GM20431 (cell line): ENCODE measurements at regions not wholly inside any gene's neighbourhood (a gene's known extent, or its start where the extent isn't known, plus 50 kb on each side); places are given as distances from the start of the nearest gene placed in this dataset.
"Not testable (repeated sequence)": the region's sequence is repeated elsewhere in the genome, so short reads cannot be mapped to it uniquely, and the experiment has no call there.

ENCODE experiments used
- in situ Hi-C: fragments of 300-500 bp; cut with MseI, MboI; formaldehyde crosslinking; loops from one replicate; pipeline ENCODE4 v1.15.0; 2020; ENCODE audit warnings: low sequenced_read_pairs; ENCODE audit not compliant: unreplicated experiment

DNA sequence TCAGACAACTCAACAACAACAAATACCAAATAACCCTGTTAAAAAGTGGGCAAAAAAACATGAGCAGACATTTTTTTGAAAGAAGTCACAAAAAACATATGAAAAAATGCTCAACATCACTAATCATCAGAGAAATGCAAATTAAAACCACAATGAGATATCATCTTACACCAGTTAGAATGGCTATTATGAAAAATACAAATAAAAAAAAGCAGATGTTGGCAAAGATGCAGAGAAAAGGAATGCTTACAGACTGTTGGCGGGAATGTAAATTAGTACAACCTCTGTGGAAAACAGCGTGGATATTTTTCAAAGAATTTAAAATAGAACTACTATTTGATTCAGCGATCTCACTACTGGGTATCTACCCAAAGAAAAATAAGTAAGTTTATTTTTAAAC lies 114.0 kb downstream of the SLC38A4 start:
- in situ Hi-C loops, result no loop called here

GRCh38 chr12:46710125-46710743 lies 115.6 kb downstream of the SLC38A4 start:
- in situ Hi-C loops, result no loop called here

- in situ Hi-C loops, result no loop called here
These were observed 123.0 kb downstream of the SLC38A4 start for GRCh38 chr12:46702581-46703344.

GRCh38 chr12:46701356-46701755 lies 124.4 kb downstream of the SLC38A4 start:
- in situ Hi-C loops, result no loop called here

- in situ Hi-C loops, result no loop called here
These were observed 125.8 kb downstream of the SLC38A4 start for GRCh38 chr12:46699986-46700385.

DNA sequence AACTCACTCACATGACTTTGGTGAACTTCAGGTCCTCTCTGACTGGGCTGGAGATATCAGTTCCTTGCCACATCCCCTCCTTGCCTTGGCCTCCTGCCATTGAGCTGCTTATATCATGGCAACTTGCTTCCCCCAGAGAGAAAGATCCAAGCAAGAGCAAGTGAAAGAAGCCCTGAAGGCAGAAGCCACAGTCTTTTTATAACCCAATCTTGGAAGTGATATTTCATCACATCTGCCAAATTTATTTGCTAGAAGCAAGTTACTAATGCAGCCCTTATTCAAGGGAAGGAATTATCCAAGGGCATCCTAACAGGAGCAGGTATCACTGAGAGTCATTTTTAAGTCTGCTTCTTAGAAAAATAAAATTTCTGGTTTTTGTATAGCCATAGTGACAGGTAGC lies 127.8 kb downstream of the SLC38A4 start:
- in situ Hi-C loops, result no loop called here

DNA sequence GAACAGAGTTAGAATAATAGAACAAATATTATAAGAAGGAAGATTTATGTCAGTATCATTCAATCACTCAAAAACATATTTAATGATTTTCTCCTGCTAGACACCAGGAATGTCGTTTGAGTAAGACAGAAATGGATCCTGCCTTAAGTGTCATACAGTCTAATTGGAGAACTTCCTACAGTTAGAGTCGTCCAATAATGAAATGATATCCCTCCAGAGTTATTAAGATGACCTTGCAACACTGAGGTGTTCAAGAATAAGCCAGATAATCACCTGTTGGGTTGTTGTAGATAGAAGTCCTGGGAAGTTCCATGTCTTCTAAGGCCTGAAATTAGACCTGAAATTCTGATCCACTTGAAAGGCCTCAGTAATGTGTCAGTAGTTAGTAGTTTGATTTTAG lies 132.3 kb downstream of the SLC38A4 start:
- in situ Hi-C loops, result no loop called here

DNA sequence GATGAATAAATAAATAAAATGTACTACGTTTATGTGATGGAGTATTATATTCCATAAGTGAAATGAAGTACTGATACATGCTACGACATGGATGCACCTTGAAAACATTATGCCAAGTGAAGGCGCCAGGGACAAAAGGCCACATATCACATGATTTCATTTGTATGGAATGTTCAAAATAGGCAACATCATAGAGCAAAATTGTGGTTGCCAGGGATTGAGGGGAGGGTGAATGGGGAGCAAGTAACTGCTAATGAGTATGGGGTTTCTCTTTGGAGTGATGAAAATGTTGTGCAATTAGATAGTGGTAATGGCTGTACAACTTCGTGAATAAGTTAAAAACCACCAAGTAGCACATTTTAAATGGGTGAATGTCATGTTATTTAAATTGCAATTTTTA lies 132.8 kb downstream of the SLC38A4 start:
- in situ Hi-C loops, result no loop called here

DNA sequence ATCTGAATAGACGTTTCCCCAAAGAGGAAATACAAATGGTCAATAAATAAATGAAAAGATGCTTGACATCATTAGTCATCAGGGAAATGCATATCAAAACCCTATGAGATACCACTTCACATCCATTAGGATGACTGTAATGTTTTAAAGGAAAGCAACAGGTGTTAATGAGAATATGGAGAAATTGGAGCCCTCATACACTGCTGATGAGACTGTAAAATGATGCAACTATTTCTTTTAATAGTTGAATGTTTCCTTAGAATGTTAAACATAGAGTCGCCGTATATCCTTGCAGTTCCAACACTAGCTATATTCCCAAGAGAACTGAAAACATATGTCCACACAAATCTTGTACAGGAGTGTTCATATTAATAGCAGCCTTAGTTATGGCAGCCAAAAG lies 133.2 kb downstream of the SLC38A4 start:
- in situ Hi-C loops, result no loop called here

DNA sequence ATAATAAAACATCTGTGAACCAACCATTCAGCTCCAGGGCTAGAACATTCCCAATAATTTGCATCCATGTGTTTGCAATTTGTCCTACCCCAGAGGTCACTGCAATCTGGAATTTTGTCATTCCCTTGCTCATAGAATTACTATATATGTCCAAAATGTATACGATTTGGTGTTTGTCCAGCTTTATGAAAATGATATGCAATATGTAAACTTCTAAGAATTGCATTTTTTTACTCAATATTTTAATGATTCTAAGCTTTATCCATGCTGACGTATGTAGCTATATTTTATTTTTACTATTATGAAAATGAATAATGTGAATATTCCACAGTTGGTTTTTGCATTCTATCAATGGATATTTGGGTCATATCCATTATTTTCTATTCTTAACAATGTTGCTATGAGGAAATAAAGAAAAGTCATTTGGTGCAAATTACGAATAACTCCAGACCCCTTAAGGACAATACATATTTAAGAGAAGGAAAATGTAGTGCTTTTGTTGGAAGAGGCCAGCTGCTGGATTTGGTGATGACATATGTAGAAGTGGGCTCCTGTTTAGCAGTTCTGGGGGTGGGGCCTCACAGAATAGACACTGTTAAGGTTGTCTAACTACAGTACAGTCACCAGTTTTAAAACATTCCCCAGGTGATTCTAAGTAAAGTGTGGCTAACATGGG lies 139.4 kb downstream of the SLC38A4 start:
- in situ Hi-C loops, result no loop called here

- in situ Hi-C loops, result not testable (repeated sequence)
These were observed 141.6 kb downstream of the SLC38A4 start for GRCh38 chr12:46684243-46684642.

GRCh38 chr12:46682148-46682547 lies 143.6 kb downstream of the SLC38A4 start:
- in situ Hi-C loops, result no loop called here

DNA sequence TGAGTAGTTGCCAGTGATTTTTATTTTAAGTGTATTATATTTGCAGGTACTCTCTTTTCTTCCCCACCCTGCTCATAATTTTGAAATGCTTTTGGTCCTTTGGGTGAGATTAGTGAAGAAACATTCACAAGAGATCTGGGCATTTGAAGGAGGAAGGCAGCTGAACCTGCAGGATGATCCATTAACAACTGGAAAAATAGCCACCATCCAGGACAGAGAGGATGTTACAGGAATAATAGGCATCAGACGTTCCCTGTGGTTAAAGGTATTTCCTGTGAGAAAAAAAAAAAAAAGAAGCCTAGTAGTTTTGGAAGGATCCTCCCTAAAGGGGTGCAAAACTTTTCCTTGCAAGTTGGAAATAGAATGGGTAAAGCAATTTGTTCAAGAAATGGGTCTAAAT lies 145.3 kb downstream of the SLC38A4 start:
- in situ Hi-C loops, result no loop called here

- in situ Hi-C loops, result no loop called here
These were observed 146.0 kb downstream of the SLC38A4 start for GRCh38 chr12:46679754-46680153.

GRCh38 chr12:46678426-46678825 lies 147.4 kb downstream of the SLC38A4 start:
- in situ Hi-C loops, result no loop called here

- in situ Hi-C loops, result no loop called here
These were observed 148.0 kb downstream of the SLC38A4 start for GRCh38 chr12:46677749-46678148.

GRCh38 chr12:46676797-46677520 lies 148.8 kb downstream of the SLC38A4 start:
- in situ Hi-C loops, result no loop called here

- in situ Hi-C loops, result no loop called here
These were observed 149.4 kb downstream of the SLC38A4 start for GRCh38 chr12:46676396-46676795.

DNA sequence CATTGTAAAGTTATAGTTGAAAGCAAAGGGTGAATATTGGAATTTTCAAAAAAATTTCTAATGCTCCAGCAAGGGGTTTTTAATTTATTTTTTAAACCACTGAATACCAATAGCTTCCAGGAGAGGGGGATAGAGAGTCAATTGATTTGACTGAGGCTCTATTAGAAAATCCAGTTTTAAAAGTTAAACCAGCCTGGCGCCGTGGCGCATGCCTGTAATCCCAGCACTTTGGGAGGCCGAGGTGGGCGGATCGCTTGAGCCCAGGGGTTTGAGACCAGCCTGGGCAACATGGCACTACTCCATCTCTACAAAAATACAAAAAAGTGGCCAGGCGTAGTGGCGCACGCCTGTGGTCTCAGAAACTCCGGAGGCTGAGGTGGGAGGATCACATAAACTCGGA lies 150.1 kb downstream of the SLC38A4 start:
- in situ Hi-C loops, result no loop called here

GRCh38 chr12:46674800-46675199 lies 151.0 kb downstream of the SLC38A4 start:
- in situ Hi-C loops, result loop anchor here (25.0 kb wide), 2 partner anchors 312 to 537 kb away; partner anchors contain the start of gene SLC38A2
